K562 (cell line): ENCODE measurements at regions not wholly inside any gene's neighbourhood (a gene's known extent, or its start where the extent isn't known, plus 50 kb on each side); places are given as distances from the start of the nearest gene placed in this dataset.

Experiments used
- ATAC-seq: fragments of 200-7000 bp; cut with Tn5 transposase; 3 replicates; pipeline ENCODE4 v1.9.1; 2020; ENCODE audit warnings: moderate library complexity
- BruUV-seq: library from RNA; stranded (reverse); fragments of 400-500 nt; replicated peaks from 2 replicates; lab custom pipeline; 2021; lab: Mats Ljungman, UMichigan
- CTCF ChIA-PET: fragments of 300-600 bp; formaldehyde crosslinking; extraction: SDS; loops from one replicate; lab custom pipeline; 2021; ENCODE audit warnings: low intra/inter-chr PET ratio; lab: Yijun Ruan, JAX
- POLR2A ChIA-PET: fragments of 300-600, 350-650 bp; sonication (Branson Sonifier 250); formaldehyde crosslinking; extraction: SDS; loops from one replicate; lab custom pipeline; 2021; ENCODE audit warnings: antibody characterized with exemption, inconsistent platforms; lab: Yijun Ruan, JAX
- DNase-seq, 4 experiments: peaks; one replicate each; pipeline versions ENCODE4 v3.0.0 to v3.0.0-alpha.2; 2011 to 2018; ENCODE audit warnings: low spot score in 3 of 4, mixed read lengths in 3 of 4; ENCODE audit errors: extremely low read depth in 1 of 4
- FAIRE-seq: peaks from 2 replicates; lab custom pipeline; 2011; peaks lifted over from hg19 to GRCh38; lab: Jason Lieb, UNC
- H2AFZ ChIP-seq: 2 replicates; pipeline ENCODE4 v1.6.0; 2011; ENCODE audit warnings: low read depth, low read length, control low read depth, inconsistent platforms
- H3K27ac ChIP-seq: fragments of 200-600 bp; 3 replicates; pipeline ENCODE4 v1.8.0; 2011; ENCODE audit warnings: low read depth, mild to moderate bottlenecking, control low read depth, inconsistent platforms, low read length, moderate library complexity, mixed read lengths; ENCODE audit errors: extremely low read depth
- H3K27me3 ChIP-seq, 2 experiments: fragments of 300-600 bp in 1 of 2; 2 replicates in 1 of 2; 3 replicates in 1 of 2; pipeline versions ENCODE4 v1.6.0 to v1.8.0; 2011; ENCODE audit warnings: inconsistent platforms in 2 of 2, low read length in 2 of 2, mild to moderate bottlenecking in 1 of 2, mixed read lengths in 1 of 2, moderate library complexity in 1 of 2; ENCODE audit not compliant: control insufficient read depth in 2 of 2, insufficient read depth in 2 of 2
- H3K36me3 ChIP-seq: fragments of 300-600 bp; 3 replicates; pipeline ENCODE4 v1.8.0; 2011; ENCODE audit warnings: mild to moderate bottlenecking, low read length, inconsistent platforms; ENCODE audit not compliant: control insufficient read depth, insufficient read depth
- H3K4me1 ChIP-seq, 2 experiments: fragments of 200-600 bp in 1 of 2; replicated peaks in 1 of 2; 2 replicates in 1 of 2; 3 replicates in 1 of 2; pipeline versions ENCODE4 v1.5.1 to v1.8.0; 2011; ENCODE audit warnings: inconsistent platforms in 2 of 2, low read length in 2 of 2, mild to moderate bottlenecking in 1 of 2, mixed read lengths in 1 of 2, moderate library complexity in 1 of 2; ENCODE audit not compliant: control insufficient read depth in 2 of 2, insufficient read depth in 2 of 2
- H3K4me2 ChIP-seq: 2 replicates; pipeline ENCODE4 v1.6.1; 2011; ENCODE audit warnings: low read length, control low read depth, inconsistent platforms, mixed read lengths; ENCODE audit not compliant: insufficient read depth
- H3K4me3 ChIP-seq: fragments of 200-600 bp; sonication (generic), shearing (Covaris generic); 2 replicates; pipeline ENCODE4 v1.5.1; 2016; ENCODE audit warnings: control low read depth, inconsistent platforms
- H3K79me2 ChIP-seq: fragments of 200-600 bp; 3 replicates; pipeline ENCODE4 v1.8.0; 2011; ENCODE audit warnings: low read length, inconsistent platforms; ENCODE audit not compliant: control insufficient read depth, insufficient read depth
- H3K9ac ChIP-seq, 2 experiments: 2 replicates each; pipeline versions ENCODE4 v1.6.0 to v1.6.1; 2011; ENCODE audit warnings: low read depth in 2 of 2, low read length in 2 of 2, control low read depth in 1 of 2, inconsistent platforms in 1 of 2, mild to moderate bottlenecking in 1 of 2, mixed read lengths in 1 of 2; ENCODE audit not compliant: insufficient read depth in 1 of 2
- H3K9me1 ChIP-seq: one replicate; pipeline ENCODE4 v1.6.0; 2011; ENCODE audit warnings: inconsistent platforms, mild to moderate bottlenecking, low read length, moderate library complexity; ENCODE audit not compliant: control insufficient read depth, insufficient read depth
- H3K9me3 ChIP-seq: replicated peaks from 2 replicates; pipeline ENCODE4 v1.5.1; 2011; ENCODE audit warnings: low read depth, low read length, inconsistent platforms; ENCODE audit not compliant: control insufficient read depth, insufficient read depth
- H4K20me1 ChIP-seq: replicated peaks from 2 replicates; pipeline ENCODE4 v1.6.1; 2011; ENCODE audit warnings: low read length, inconsistent platforms, mixed read lengths; ENCODE audit not compliant: control insufficient read depth, insufficient read depth
- EP300 ChIP-seq: IDR thresholded peaks from 2 replicates; pipeline ENCODE4 v1.6.1; 2012; ENCODE audit warnings: low read length, improper control_type of control experiment
- FOXA3 ChIP-seq, 2 experiments: fragments of 450-650 bp in 1 of 2; sonication (generic) in 1 of 2; formaldehyde crosslinking; IDR thresholded peaks in 1 of 2; conservative IDR thresholded peaks in 1 of 2; 2 replicates each; pipeline versions ENCODE4 v1.4.0 to v1.8.0; 2020 to 2022; ENCODE audit warnings: mild to moderate bottlenecking in 2 of 2, missing genetic modification reagents in 1 of 2
- JUN ChIP-seq, 2 experiments: sonication (generic) in 1 of 2; formaldehyde crosslinking in 1 of 2; IDR thresholded peaks; 2 replicates each; pipeline versions ENCODE4 v1.6.1 to v1.8.0; 2012 to 2022; ENCODE audit warnings: borderline replicate concordance in 2 of 2, mild to moderate bottlenecking in 2 of 2, improper control_type of control experiment in 1 of 2, low read depth in 1 of 2, low read length in 1 of 2, missing genetic modification reagents in 1 of 2
- MAFF ChIP-seq: IDR thresholded peaks from 2 replicates; pipeline ENCODE4 v1.6.1; 2012; ENCODE audit warnings: low read length, improper control_type of control experiment
- NCOA4 ChIP-seq: fragments of 450-650 bp; IDR thresholded peaks from 2 replicates; pipeline ENCODE4 v1.6.1; 2018; ENCODE audit warnings: mild to moderate bottlenecking; ENCODE audit not compliant: partially characterized antibody
- PHF20 ChIP-seq: fragments of 450-650 bp; IDR thresholded peaks from 2 replicates; pipeline ENCODE4 v1.6.1; 2018; ENCODE audit not compliant: partially characterized antibody
- POLR2B ChIP-seq: fragments of 450-650 bp; IDR thresholded peaks from 2 replicates; pipeline ENCODE4 v1.6.1; 2018; ENCODE audit warnings: low read depth; ENCODE audit not compliant: partially characterized antibody
- RBM25 ChIP-seq: fragments of 200-400 bp; formaldehyde crosslinking; IDR thresholded peaks from 2 replicates; pipeline ENCODE4 v1.6.1; 2018; ENCODE audit warnings: low read length, low read depth, moderate library complexity; ENCODE audit not compliant: severe bottlenecking
- SREBF1 ChIP-seq: fragments of 150-350 bp; IDR thresholded peaks from 2 replicates; pipeline ENCODE4 v1.6.1; 2014; ENCODE audit warnings: antibody characterized with exemption, low read depth, low read length, borderline replicate concordance
- SRSF3 ChIP-seq: fragments of 200-400 bp; formaldehyde crosslinking; IDR thresholded peaks from 2 replicates; pipeline ENCODE4 v1.6.1; 2016; ENCODE audit warnings: mild to moderate bottlenecking, low read length, moderate library complexity; ENCODE audit not compliant: insufficient read depth
- ZNF232 ChIP-seq: sonication (generic); formaldehyde crosslinking; IDR thresholded peaks from 2 replicates; pipeline ENCODE4 v1.8.0; 2022; ENCODE audit warnings: mild to moderate bottlenecking, missing genetic modification reagents
- ZNF76 ChIP-seq: fragments of 250-450 bp; sonication (Bioruptor Pico); IDR thresholded peaks from 2 replicates; pipeline ENCODE4 v1.4.0; 2020; ENCODE audit warnings: mild to moderate bottlenecking, moderate library complexity, borderline replicate concordance
- ZNF780A ChIP-seq: fragments of 250-450 bp; sonication (Bioruptor Pico); IDR thresholded peaks from 2 replicates; pipeline ENCODE4 v1.5.0; 2021; ENCODE audit warnings: mild to moderate bottlenecking
- WGBS: fragments of 100-300 bp; shearing (Covaris generic); methylation state at CpG from one replicate; pipeline ENCODE4 v1.1.6; 2016; ENCODE audit warnings: low coverage, mixed read lengths; ENCODE audit not compliant: insufficient coverage; ENCODE audit errors: missing lambda C conversion rate; 5-methylcytosine and 5-hydroxymethylcytosine counted together
- in situ Hi-C: fragments of 300-500 bp; cut with MboI; formaldehyde crosslinking; loops from 4 replicates; pipeline ENCODE4 v1.15.0; 2018; ENCODE audit warnings: inconsistent platforms, mixed read lengths
- intact Hi-C: fragments of 100-400 bp; cut with micrococcal nuclease; formaldehyde crosslinking; loops from 2 replicates; pipeline ENCODE4 v1.14.2; 2022
- TF ChIP-seq, protein P1 (sequence below): sonication (generic); formaldehyde crosslinking; IDR thresholded peaks from 2 replicates; pipeline ENCODE4 v1.8.0; 2022; ENCODE audit warnings: missing genetic modification reagents, mild to moderate bottlenecking, moderate library complexity, borderline replicate concordance

DNA sequence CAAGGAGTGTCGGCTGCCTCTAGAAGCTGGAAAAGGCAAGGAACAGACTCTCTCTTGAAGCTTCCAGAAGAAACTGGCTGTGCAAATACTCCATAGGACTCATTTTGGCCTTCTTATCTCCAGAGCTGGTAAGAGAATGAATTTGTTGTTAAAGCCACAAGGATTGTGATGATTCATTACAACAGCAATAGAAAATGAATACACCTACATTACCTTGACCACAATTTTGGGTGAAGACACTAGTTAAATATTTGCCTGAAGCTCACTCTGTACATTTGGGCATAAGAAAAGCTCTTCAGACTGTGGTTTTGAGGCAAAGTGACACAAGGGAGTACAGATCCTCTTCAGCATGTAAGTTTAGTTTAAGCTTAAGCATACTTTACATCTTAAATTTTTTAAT lies 134.5 kb upstream of the TLL1 start:
- Histone ChIP-seq H2AFZ (no peak overlapping the region), H3K4me2 (no peak overlapping the region), H3K27ac (no peak overlapping the region), H3K9me1 (no peaks in the 10 kb centered on the region), H3K36me3 (no peaks in the 10 kb centered on the region; the same call in 2 of the 3 replicates), H3K4me3 (no peak overlapping the region), H3K4me1 (no peaks in the 10 kb centered on the region), H3K27me3 (no peaks in the 10 kb centered on the region), H3K79me2 (peaks cover 14% of the 10 kb centered on the region; the same call in 2 of the 3 replicates), H4K20me1 (no peaks in the 10 kb centered on the region), H3K9me3 (no peaks in the 10 kb centered on the region), H3K9ac (no peak overlapping the region)
- intact Hi-C loops, result no loop called here
- DNase-seq (no peak), ATAC-seq (no peak), FAIRE-seq (no peak)
- BruUV-seq, result no TSS peak
- TF ChIP-seq, protein P1, sequence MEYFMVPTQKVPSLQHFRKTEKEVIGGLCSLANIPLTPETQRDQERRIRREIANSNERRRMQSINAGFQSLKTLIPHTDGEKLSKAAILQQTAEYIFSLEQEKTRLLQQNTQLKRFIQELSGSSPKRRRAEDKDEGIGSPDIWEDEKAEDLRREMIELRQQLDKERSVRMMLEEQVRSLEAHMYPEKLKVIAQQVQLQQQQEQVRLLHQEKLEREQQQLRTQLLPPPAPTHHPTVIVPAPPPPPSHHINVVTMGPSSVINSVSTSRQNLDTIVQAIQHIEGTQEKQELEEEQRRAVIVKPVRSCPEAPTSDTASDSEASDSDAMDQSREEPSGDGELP (CRISPR knock-in tag), result no peak
- TF ChIP-seq JUN (IDR thresholded peaks at IDR 0.05; ENCODE audit: borderline replicate concordance, low read depth, low read length), result no peak
- TF ChIP-seq JUN (CRISPR knock-in tag; IDR thresholded peaks at IDR 0.05; ENCODE audit: borderline replicate concordance), result no peak
- TF ChIP-seq SRSF3, result no peak
- no peak for TF ChIP-seq ZNF76
- no peak for TF ChIP-seq POLR2B
- TF ChIP-seq FOXA3 (CRISPR knock-in tag; conservative IDR thresholded peaks at IDR 0.05 in 1 of 2, IDR thresholded peaks at IDR 0.05 in 1 of 2), result no peak
- TF ChIP-seq PHF20, result no peak
- TF ChIP-seq MAFF, result no peak
- TF ChIP-seq ZNF232 (CRISPR knock-in tag), result no peak
- no peak for TF ChIP-seq SREBF1
- TF ChIP-seq NCOA4, result no peak
- no peak for TF ChIP-seq ZNF780A (CRISPR knock-in tag)
- no peak for TF ChIP-seq RBM25
- TF ChIP-seq EP300, result no peak
- ChIA-PET POLR2A (no interaction called here), CTCF (no interaction called here)
- in situ Hi-C loops, result no loop called here
- WGBS, result 27% methylated on average over 1 of the region's 1 CpG
